Activated CD8-positive, alpha-beta memory T cell treated with anti-CD3 and anti-CD28 coated beads for 24 hours (primary cell): ENCODE measurements at regions not wholly inside any gene's neighbourhood (a gene's known extent, or its start where the extent isn't known, plus 50 kb on each side); places are given as distances from the start of the nearest gene placed in this dataset.

Source experiments
- DNase-seq: peaks from one replicate; pipeline ENCODE4 v3.0.0-alpha.2; 2020

GRCh38 chr2:145078923-145079322 lies 559.0 kb upstream of the ZEB2 start:
- no peak for DNase-seq

- no peak for DNase-seq
Measured at GRCh38 chr2:145076085-145076484, 556.2 kb upstream of the ZEB2 start.

GRCh38 chr2:145075454-145076062 lies 555.6 kb upstream of the ZEB2 start:
- DNase-seq: no peak

GRCh38 chr2:145070703-145071102 lies 550.8 kb upstream of the ZEB2 start:
- no peak for DNase-seq

GRCh38 chr2:145068509-145068908 lies 548.6 kb upstream of the ZEB2 start:
- DNase-seq: no peak

GRCh38 chr2:145067549-145068030 lies 547.7 kb upstream of the ZEB2 start:
- no peak for DNase-seq

GRCh38 chr2:145066856-145067548 lies 547.1 kb upstream of the ZEB2 start:
- DNase-seq: no peak

GRCh38 chr2:145066151-145066661 lies 546.3 kb upstream of the ZEB2 start:
- no peak for DNase-seq

GRCh38 chr2:145065342-145065741 lies 545.4 kb upstream of the ZEB2 start:
- DNase-seq: no peak

- DNase-seq: no peak
Measured at GRCh38 chr2:145064511-145064910, 544.6 kb upstream of the ZEB2 start.

- no peak for DNase-seq
Measured at GRCh38 chr2:145060876-145061275, 541.0 kb upstream of the ZEB2 start.

- DNase-seq: no peak
Measured at GRCh38 chr2:145059914-145060313, 540.0 kb upstream of the ZEB2 start.

GRCh38 chr2:145059343-145059742 lies 539.4 kb upstream of the ZEB2 start:
- DNase-seq: no peak

GRCh38 chr2:145058457-145058856 lies 538.5 kb upstream of the ZEB2 start:
- DNase-seq: no peak

- DNase-seq: no peak
Measured at GRCh38 chr2:145055651-145056050, 535.7 kb upstream of the ZEB2 start.

- no peak for DNase-seq
Measured at GRCh38 chr2:145050134-145050533, 530.2 kb upstream of the ZEB2 start.

- no peak for DNase-seq
Measured at GRCh38 chr2:145049475-145049874, 529.6 kb upstream of the ZEB2 start.

- DNase-seq: no peak
Measured at GRCh38 chr2:145047554-145047953, 527.6 kb upstream of the ZEB2 start.

GRCh38 chr2:145044491-145044890 lies 524.6 kb upstream of the ZEB2 start:
- no peak for DNase-seq

- no peak for DNase-seq
Measured at GRCh38 chr2:145043399-145043834, 523.5 kb upstream of the ZEB2 start.

- no peak for DNase-seq
Measured at GRCh38 chr2:145041706-145042105, 521.8 kb upstream of the ZEB2 start.

- no peak for DNase-seq
Measured at GRCh38 chr2:145040433-145040832, 520.5 kb upstream of the ZEB2 start.

- DNase-seq: no peak
Measured at GRCh38 chr2:145038041-145038525, 518.2 kb upstream of the ZEB2 start.

- no peak for DNase-seq
Measured at GRCh38 chr2:145036421-145037011, 516.6 kb upstream of the ZEB2 start.
